ENCODE measurements at regions not wholly inside any gene's neighbourhood (a gene's known extent, or its start where the extent isn't known, plus 50 kb on each side); places are given as distances from the start of the nearest gene placed in this dataset.

GRCh38 chr16:65662256-65662655, 540.4 kb upstream of the CDH11 start:
- Histone ChIP-seq H3K36me3 (ENCODE audit: control insufficient read depth in 1 of 2, insufficient read depth in 2 of 2, low read length in 2 of 2) (no peaks in the 10 kb centered on the region), H3K4me2 (ENCODE audit: low read length) (no peak overlapping the region), H3K27ac (ENCODE audit: low read depth, low read length) (no peak overlapping the region), H2AFZ (ENCODE audit: low read depth, low read length, poor library complexity, severe bottlenecking) (no peak overlapping the region), H3K27me3 (ENCODE audit: insufficient read depth, low read length) (no peaks in the 10 kb centered on the region), H3K4me1 (ENCODE audit: control insufficient read depth in 1 of 2, insufficient read depth in 2 of 2, low read length in 2 of 2) (no peaks in the 10 kb centered on the region), H3K9ac (ENCODE audit: low read length) (no peak overlapping the region), H3K9me2 (ENCODE audit: insufficient read depth) (no peaks in the 10 kb centered on the region), H3K9me3 (ENCODE audit: control insufficient read depth in 1 of 2, insufficient read depth in 1 of 2, low read depth in 1 of 2, low read length in 2 of 2) (no peaks in the 10 kb centered on the region), H4K20me1 (ENCODE audit: insufficient read depth) (no peaks in the 10 kb centered on the region), H3K4me3 (replicated peaks in 1 of 2; ENCODE audit: low read depth in 1 of 2, low read length in 2 of 2) (no peak overlapping the region), H3K79me2 (ENCODE audit: insufficient read depth, low read length) (no peaks in the 10 kb centered on the region)
- no peak for ATAC-seq
- POLR2A ChIA-PET: no interaction called here
- no peak for TF ChIP-seq SRF (IDR thresholded peaks at IDR 0.05; ENCODE audit: low read depth)
- TF ChIP-seq POLR2AphosphoS5 (IDR thresholded peaks at IDR 0.05; ENCODE audit: low read depth, low read length): no peak
- no peak for TF ChIP-seq YY1 (IDR thresholded peaks at IDR 0.05; ENCODE audit: extremely low read depth, insufficient replicate concordance, low read depth, low read length)
- intact Hi-C loops (cut with micrococcal nuclease): no loop called here
- no TSS peak for BruUV-seq (replicated peaks)
- no peak for DNase-seq (ENCODE audit: low read depth, low spot score)
- RAD21 ChIA-PET (ENCODE audit: low non-redundant PET in 1 of 2, low total read pairs in 2 of 2, uncharacterized antibody in 2 of 2, unreplicated experiment in 2 of 2): no interaction called here
- CTCF ChIA-PET: no interaction called here

- CTCF ChIA-PET: no interaction called here
- no peaks in the 10 kb centered on the region for H3K9me3 ChIP-seq (ENCODE audit: control insufficient read depth in 1 of 2, insufficient read depth in 1 of 2, low read depth in 1 of 2, low read length in 2 of 2)
- RAD21 ChIA-PET (ENCODE audit: low non-redundant PET in 1 of 2, low total read pairs in 2 of 2, uncharacterized antibody in 2 of 2, unreplicated experiment in 2 of 2): no interaction called here
- H3K4me1 ChIP-seq (ENCODE audit: control insufficient read depth in 1 of 2, insufficient read depth in 2 of 2, low read length in 2 of 2): no peaks in the 10 kb centered on the region
- DNase-seq (ENCODE audit: low read depth, low spot score) (no peak), ATAC-seq (no peak)
- H3K4me3 ChIP-seq (replicated peaks in 1 of 2; ENCODE audit: low read depth in 1 of 2, low read length in 2 of 2): no peak overlapping the region
- H3K9ac ChIP-seq (ENCODE audit: low read length): no peak overlapping the region
- H3K36me3 ChIP-seq (ENCODE audit: control insufficient read depth in 1 of 2, insufficient read depth in 2 of 2, low read length in 2 of 2): no peaks in the 10 kb centered on the region
- POLR2A ChIA-PET: no interaction called here
- no TSS peak for BruUV-seq (replicated peaks)
- H3K27me3 ChIP-seq (ENCODE audit: insufficient read depth, low read length): no peaks in the 10 kb centered on the region
- no peak overlapping the region for H3K27ac ChIP-seq (ENCODE audit: low read depth, low read length)
- H4K20me1 ChIP-seq (ENCODE audit: insufficient read depth): no peaks in the 10 kb centered on the region
- H3K79me2 ChIP-seq (ENCODE audit: insufficient read depth, low read length): no peaks in the 10 kb centered on the region
- H2AFZ ChIP-seq (ENCODE audit: low read depth, low read length, poor library complexity, severe bottlenecking): no peak overlapping the region
- no peak for TF ChIP-seq FOSL1 (IDR thresholded peaks at IDR 0.05; ENCODE audit: low read depth)
- TF ChIP-seq TCF7L2 (IDR thresholded peaks at IDR 0.05; ENCODE audit: borderline replicate concordance, extremely low read depth, insufficient read depth, insufficient read length): no peak
- TF ChIP-seq SIN3A (IDR thresholded peaks at IDR 0.05; ENCODE audit: low read depth): no peak
- no peak for TF ChIP-seq SRF (IDR thresholded peaks at IDR 0.05; ENCODE audit: low read depth)
- TF ChIP-seq EZH2 (IDR thresholded peaks at IDR 0.05): no peak
- no peak for TF ChIP-seq ELF1 (IDR thresholded peaks at IDR 0.05; ENCODE audit: borderline replicate concordance, low read depth)
- no peak for TF ChIP-seq ZFX (IDR thresholded peaks at IDR 0.05)
- TF ChIP-seq RAD21 (IDR thresholded peaks at IDR 0.05; ENCODE audit: low read depth): no peak
- no peak for TF ChIP-seq POLR2AphosphoS5 (IDR thresholded peaks at IDR 0.05; ENCODE audit: low read depth, low read length)
- TF ChIP-seq YY1 (IDR thresholded peaks at IDR 0.05; ENCODE audit: extremely low read depth, insufficient replicate concordance, low read depth, low read length): no peak
- TF ChIP-seq EGR1 (IDR thresholded peaks at IDR 0.05; ENCODE audit: low read depth): no peak
- TF ChIP-seq SP1 (IDR thresholded peaks at IDR 0.05; ENCODE audit: low read depth): no peak
- H3K4me2 ChIP-seq (ENCODE audit: low read length): no peak overlapping the region
- intact Hi-C loops (cut with micrococcal nuclease): no loop called here
- no peaks in the 10 kb centered on the region for H3K9me2 ChIP-seq (ENCODE audit: insufficient read depth)
Measured at GRCh38 chr16:65661558-65661957, 539.7 kb upstream of the CDH11 start.
